ENCODE measurements at regions not wholly inside any gene's neighbourhood (a gene's known extent, or its start where the extent isn't known, plus 50 kb on each side); places are given as distances from the start of the nearest gene placed in this dataset.

- Mint-ChIP-seq H3K27ac (no peak overlapping the region), H3K36me3 (ENCODE audit: low read depth) (no peaks in the 10 kb centered on the region), H3K27me3 (ENCODE audit: insufficient read depth, low read depth, poor library complexity) (peaks cover 2% of the 10 kb centered on the region), H3K4me1 (peaks cover 4% of the 10 kb centered on the region; the same call in 2 of the 3 replicates), H3K4me3 (no peak overlapping the region), H3K9me3 (no peaks in the 10 kb centered on the region)
- Histone ChIP-seq H3K36me3 (ENCODE audit: insufficient read depth) (no peaks in the 10 kb centered on the region), H3K27ac (ENCODE audit: low read depth) (no peak overlapping the region), H3K4me1 (ENCODE audit: insufficient read depth) (no peaks in the 10 kb centered on the region), H2AFZ (peak overlapping the region; percentile 31; the same call in 1 of the 2 replicates), H3K27me3 (ENCODE audit: insufficient read depth) (no peaks in the 10 kb centered on the region), H4K20me1 (replicated peaks; ENCODE audit: insufficient read depth) (no peaks in the 10 kb centered on the region), H3K9me2 (ENCODE audit: insufficient read depth) (no peaks in the 10 kb centered on the region), H3F3A (replicated peaks; ENCODE audit: low read depth) (no peaks in the 10 kb centered on the region), H3K79me2 (replicated peaks; ENCODE audit: insufficient read depth) (no peaks in the 10 kb centered on the region), H3K4me3 (no peak overlapping the region), H3K4me2 (no peak overlapping the region)
- ATAC-seq (no peak), DNase-seq (ENCODE audit: low spot score) (no peak)
- TF ChIP-seq EZH2phosphoT487 (IDR thresholded peaks at IDR 0.05; ENCODE audit: unreplicated experiment) (no peak), ETS1 (IDR thresholded peaks at IDR 0.05) (no peak), CTCF (conservative IDR thresholded peaks at IDR 0.05; ENCODE audit: low read depth in 2 of 2) (no peak), JUNB (IDR thresholded peaks at IDR 0.05; ENCODE audit: unreplicated experiment) (no peak), POLR2AphosphoS5 (IDR thresholded peaks at IDR 0.05; ENCODE audit: low read depth) (no peak)
Observed at GRCh38 chr7:84847038-84847437, 339.8 kb downstream of the SEMA3D start.

- no peak overlapping the region for H3K4me2 ChIP-seq
- no peaks in the 10 kb centered on the region for H3K9me3 Mint-ChIP-seq
- no peaks in the 10 kb centered on the region for H4K20me1 ChIP-seq (replicated peaks; ENCODE audit: insufficient read depth)
- no peak overlapping the region for H3K27ac ChIP-seq (ENCODE audit: low read depth)
- H3K27me3 Mint-ChIP-seq (ENCODE audit: insufficient read depth, low read depth, poor library complexity): peaks cover 2% of the 10 kb centered on the region
- no peaks in the 10 kb centered on the region for H3K79me2 ChIP-seq (replicated peaks; ENCODE audit: insufficient read depth)
- H3F3A ChIP-seq (replicated peaks; ENCODE audit: low read depth): no peaks in the 10 kb centered on the region
- no peak overlapping the region for H2AFZ ChIP-seq
- H3K27me3 ChIP-seq (ENCODE audit: insufficient read depth): no peaks in the 10 kb centered on the region
- H3K4me3 ChIP-seq: no peak overlapping the region
- ATAC-seq (no peak), DNase-seq (ENCODE audit: low spot score) (no peak)
- no peaks in the 10 kb centered on the region for H3K4me1 ChIP-seq (ENCODE audit: insufficient read depth)
- peaks cover 4% of the 10 kb centered on the region; the same call in 2 of the 3 replicates for H3K4me1 Mint-ChIP-seq
- H3K36me3 Mint-ChIP-seq (ENCODE audit: low read depth): no peaks in the 10 kb centered on the region
- no peak overlapping the region for H3K4me3 Mint-ChIP-seq
- no peaks in the 10 kb centered on the region for H3K9me2 ChIP-seq (ENCODE audit: insufficient read depth)
- no peaks in the 10 kb centered on the region for H3K36me3 ChIP-seq (ENCODE audit: insufficient read depth)
- H3K27ac Mint-ChIP-seq: no peak overlapping the region
- TF ChIP-seq ZNF114 (CRISPR knock-in tag; IDR thresholded peaks at IDR 0.05) (no peak), STAT1 (IDR thresholded peaks at IDR 0.05; ENCODE audit: unreplicated experiment) (no peak), POLR2AphosphoS5 (IDR thresholded peaks at IDR 0.05; ENCODE audit: low read depth) (no peak), ZNF331 (CRISPR knock-in tag; IDR thresholded peaks at IDR 0.05; ENCODE audit: low read depth) (no peak), ETS1 (IDR thresholded peaks at IDR 0.05) (no peak), ZNF462 (CRISPR knock-in tag; IDR thresholded peaks at IDR 0.05) (no peak), NANOG (IDR thresholded peaks at IDR 0.05; ENCODE audit: borderline replicate concordance) (no peak)
Observed at GRCh38 chr7:84845971-84846370, 340.9 kb downstream of the SEMA3D start.

Data from GM23338 (cell line).